OCI-LY7 (cell line): ENCODE measurements at regions not wholly inside any gene's neighbourhood (a gene's known extent, or its start where the extent isn't known, plus 50 kb on each side); places are given as distances from the start of the nearest gene placed in this dataset.

Experiments used
- CTCF ChIP-seq: fragments of 200-600 bp; sonication (generic); conservative IDR thresholded peaks from 2 replicates; pipeline ENCODE4 v1.5.1; 2014; ENCODE audit warnings: mild to moderate bottlenecking, antibody characterized with exemption, low read length, moderate library complexity, mixed read lengths
- EZH2phosphoT487 ChIP-seq: fragments of 200-600 bp; sonication (generic); IDR thresholded peaks from 2 replicates; pipeline ENCODE4 v1.6.1; 2018; ENCODE audit warnings: low read depth, borderline replicate concordance, mild to moderate bottlenecking, mixed run types, antibody characterized with exemption, low read length, moderate library complexity, mixed read lengths

- TF ChIP-seq EZH2phosphoT487 (no peak), CTCF (no peak)
Observed at GRCh38 chr1:87263785-87264184, 64.9 kb upstream of the LMO4 start.
